HG03354 (cell line): ENCODE measurements at regions not wholly inside any gene's neighbourhood (a gene's known extent, or its start where the extent isn't known, plus 50 kb on each side); places are given as distances from the start of the nearest gene placed in this dataset.
"Not testable (repeated sequence)": the region's sequence is repeated elsewhere in the genome, so short reads cannot be mapped to it uniquely, and the experiment has no call there.

Experiments
- ATAC-seq: cut with Tn5 transposase; IDR thresholded peaks from one replicate; pipeline ENCODE4 v1.9.1; 2021; ENCODE audit warnings: mild to moderate bottlenecking; ENCODE audit not compliant: unreplicated experiment, poor library complexity, severe bottlenecking

- ATAC-seq: no peak
Measured at GRCh38 chr12:4822572-4822971, 87.1 kb upstream of the KCNA1 start.

- ATAC-seq: no peak
Measured at GRCh38 chr12:4824380-4824779, 85.3 kb upstream of the KCNA1 start.

GRCh38 chr12:4825011-4825858, 84.5 kb upstream of the KCNA1 start:
- no peak for ATAC-seq

DNA sequence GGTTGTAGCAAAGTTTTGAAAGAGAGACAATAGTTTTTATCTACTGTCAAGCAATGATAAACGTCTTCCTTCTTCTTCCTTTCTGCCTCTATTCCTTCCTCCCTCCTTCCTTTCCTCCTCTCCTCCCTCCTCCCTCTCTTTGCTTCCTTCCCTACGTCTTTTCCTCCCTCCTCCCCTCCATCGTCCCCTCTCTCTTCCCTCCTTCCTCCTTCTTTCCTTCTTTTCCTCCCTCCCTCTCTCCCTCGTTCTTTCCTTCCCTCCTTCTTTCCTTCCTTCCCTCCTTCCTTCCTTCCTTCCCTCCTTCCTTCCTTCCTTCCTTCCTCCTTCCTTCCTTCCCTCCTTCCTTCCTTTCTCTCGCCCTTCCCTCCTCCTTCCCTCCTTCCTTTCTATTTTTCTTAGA, 82.8 kb upstream of the KCNA1 start:
- no peak for ATAC-seq

- no peak for ATAC-seq
Measured at GRCh38 chr12:4828176-4828575, 81.5 kb upstream of the KCNA1 start.

DNA sequence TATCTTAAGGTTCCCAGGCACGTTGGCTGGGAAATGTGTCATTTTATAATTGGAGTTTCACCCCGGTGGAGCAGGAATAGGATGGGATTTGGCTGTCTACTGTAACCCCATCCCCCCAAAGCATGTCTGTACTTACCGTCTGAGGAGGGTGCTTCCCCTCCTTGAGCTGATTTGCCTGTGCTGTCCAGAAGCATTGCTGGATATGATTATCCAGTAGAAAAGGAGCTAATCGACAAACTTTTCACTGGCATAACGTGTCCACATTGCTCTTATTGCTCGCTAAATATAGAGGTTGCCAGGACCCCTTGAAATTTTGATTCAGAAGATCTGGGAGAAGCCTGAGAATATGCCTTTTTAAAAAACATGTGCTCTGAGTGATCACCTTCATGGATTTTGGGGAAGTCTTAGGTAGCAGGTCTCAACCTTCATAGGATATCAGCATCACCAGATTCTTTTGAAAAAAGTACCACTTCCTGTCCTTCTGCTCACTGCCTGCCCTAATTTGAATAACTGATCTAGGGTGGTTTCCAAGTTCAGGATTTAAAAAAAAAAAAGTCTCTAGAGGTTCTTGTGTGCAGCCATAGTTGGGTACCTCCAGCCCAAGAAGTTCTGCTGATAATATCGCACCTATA, 80.4 kb upstream of the KCNA1 start:
- ATAC-seq: peak; percentile 88

GRCh38 chr12:4829793-4830162, 79.9 kb upstream of the KCNA1 start:
- peak; percentile 20 for ATAC-seq

DNA sequence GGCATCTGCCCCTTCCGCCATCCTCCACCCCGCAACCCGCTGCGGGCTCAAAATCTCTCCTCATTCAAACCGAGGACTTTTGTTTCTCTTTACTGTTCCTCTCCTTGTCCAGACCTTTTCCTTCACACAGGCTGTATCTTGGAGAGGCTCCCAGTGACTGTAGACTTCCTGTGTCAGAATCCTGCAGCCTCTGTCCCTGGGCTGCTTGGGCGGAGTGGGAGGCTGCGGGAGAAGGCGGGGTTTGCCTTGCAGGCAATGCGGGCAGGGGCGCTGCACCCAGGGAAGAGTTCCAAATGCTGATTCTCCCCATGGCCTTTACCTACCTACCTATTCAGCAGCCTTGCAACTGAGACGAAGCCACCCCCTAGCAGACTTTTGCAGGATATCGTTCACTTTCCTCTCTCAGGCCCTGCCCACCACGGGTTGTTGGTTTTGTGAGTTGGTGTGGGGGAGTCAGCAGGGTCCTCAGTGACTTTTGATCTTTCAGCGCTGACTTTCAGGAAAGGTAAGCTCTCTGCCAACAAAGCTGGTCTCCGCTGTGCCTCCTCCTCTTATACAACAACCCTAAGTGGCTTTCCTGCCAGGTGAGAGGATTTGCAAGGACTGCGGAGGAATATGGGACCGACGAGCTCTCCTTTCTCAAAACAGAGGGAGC, 79.0 kb upstream of the KCNA1 start:
- no peak for ATAC-seq

DNA sequence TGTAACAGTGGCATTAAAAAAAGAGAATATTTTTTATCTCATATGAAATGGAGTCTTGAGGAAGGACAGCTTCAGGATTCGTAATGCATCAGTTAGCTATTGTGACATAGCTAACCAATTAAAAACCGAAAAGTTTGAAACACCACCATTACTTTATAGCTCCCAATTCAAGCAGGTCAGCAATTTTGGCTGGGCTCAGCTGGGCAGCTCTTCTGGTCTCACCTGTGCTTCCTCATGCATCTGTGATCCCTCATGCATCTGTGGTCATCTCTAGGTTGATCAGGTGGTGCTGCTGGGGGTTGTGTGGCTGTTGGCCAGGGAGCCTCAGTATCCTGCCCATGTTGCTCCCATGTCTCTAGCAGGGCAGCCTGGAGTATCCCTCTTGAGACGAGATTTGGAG, 76.7 kb upstream of the KCNA1 start:
- no peak for ATAC-seq

GRCh38 chr12:4833524-4833923, 76.2 kb upstream of the KCNA1 start:
- ATAC-seq: no peak

DNA sequence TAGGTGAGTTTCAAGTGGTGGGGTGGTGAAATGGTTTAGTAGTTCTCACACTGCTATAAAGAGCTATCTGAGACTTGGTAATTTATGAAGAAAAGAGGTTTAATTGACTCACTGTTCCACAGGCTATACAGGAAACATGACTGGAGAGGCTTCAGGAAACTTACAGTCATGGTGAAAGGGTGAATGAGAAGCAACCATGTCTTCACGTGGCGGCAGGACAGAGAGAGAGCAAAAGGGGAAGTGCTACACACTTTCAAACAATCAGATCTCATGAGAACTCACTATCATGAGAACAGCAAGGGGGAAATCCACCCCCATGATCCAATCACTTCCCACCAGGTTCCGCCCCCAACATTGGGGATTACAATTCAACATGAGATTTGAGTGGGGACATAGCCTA, 67.3 kb upstream of the KCNA1 start:
- not testable (repeated sequence) for ATAC-seq

- no peak for ATAC-seq
Measured at GRCh38 chr12:4843907-4844306, 65.8 kb upstream of the KCNA1 start.

- no peak for ATAC-seq
Measured at GRCh38 chr12:4847713-4848112, 62.0 kb upstream of the KCNA1 start.

GRCh38 chr12:4849115-4849541, 60.6 kb upstream of the KCNA1 start:
- no peak for ATAC-seq

GRCh38 chr12:4849795-4850345, 59.8 kb upstream of the KCNA1 start:
- no peak for ATAC-seq

GRCh38 chr12:4850857-4851380, 58.8 kb upstream of the KCNA1 start:
- ATAC-seq: no peak

GRCh38 chr12:4852308-4852707, 57.4 kb upstream of the KCNA1 start:
- ATAC-seq: no peak

GRCh38 chr12:4852911-4853310, 56.8 kb upstream of the KCNA1 start:
- no peak for ATAC-seq

DNA sequence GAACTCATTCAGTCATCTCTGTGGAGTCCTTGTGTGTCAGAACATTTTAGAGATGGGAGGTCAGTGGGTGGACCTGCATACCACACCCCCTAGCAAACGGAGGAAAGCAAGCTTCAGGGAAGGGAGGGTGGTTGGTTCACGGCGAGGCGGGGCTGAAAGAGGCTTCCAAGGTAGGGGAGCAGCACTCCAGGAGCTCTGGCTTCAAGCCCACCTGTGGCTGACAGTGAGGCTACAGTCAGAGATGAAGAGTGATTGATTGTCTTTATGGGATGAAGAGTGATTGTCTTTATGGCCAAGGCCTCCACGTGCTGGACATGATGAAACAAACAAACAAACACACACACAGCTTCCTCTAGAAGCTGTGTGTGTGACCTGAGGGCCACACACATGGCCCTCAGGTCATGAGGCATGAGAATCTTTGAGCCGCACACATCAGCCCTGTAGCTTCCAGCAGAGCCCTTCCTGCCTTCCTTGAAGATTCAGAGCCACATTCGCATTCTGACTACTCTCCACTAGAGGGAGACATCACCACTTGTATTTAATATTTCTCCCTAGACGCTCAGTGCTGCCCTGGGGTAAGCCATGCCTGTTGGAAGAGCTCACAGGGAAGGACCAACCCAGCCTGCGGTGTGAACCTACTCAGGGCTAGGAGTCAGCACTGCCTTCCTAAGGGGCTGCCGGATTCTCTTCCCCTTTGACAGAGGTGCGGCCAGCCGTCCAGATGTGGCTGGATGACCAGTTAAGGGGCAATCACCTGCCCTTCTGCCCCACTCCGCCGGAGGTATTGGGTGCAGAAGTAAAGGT, 54.4 kb upstream of the KCNA1 start:
- no peak for ATAC-seq

DNA sequence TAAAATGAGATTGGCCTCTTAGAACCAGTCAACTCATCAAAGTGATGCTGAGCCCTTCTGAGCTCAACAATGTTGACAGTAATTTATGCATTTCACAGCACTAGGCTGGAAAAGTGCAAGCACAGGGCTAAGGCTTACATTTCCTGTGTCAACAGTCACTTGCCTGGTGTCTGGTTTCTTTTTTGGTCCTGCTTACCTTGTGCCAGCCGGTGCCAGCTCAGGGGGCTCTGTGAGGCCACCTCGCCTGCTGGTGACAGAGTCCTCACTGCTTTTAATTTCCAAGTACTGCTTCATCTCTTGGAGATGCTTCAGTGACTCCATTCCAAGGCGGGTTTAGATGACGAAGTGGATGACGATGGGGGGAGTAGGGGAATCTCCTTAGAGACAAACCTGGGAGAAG, 53.1 kb upstream of the KCNA1 start:
- ATAC-seq: no peak
